Hematopoietic multipotent progenitor cell (in vitro differentiated cells): ENCODE measurements at regions not wholly inside any gene's neighbourhood (a gene's known extent, or its start where the extent isn't known, plus 50 kb on each side); places are given as distances from the start of the nearest gene placed in this dataset.

Experiments used
- DNase-seq, 3 donors: peaks; one replicate each; pipeline ENCODE4 v3.0.0-alpha.2; 2011 to 2015; ENCODE audit warnings: low read depth in 2 of 3, low spot score in 2 of 3

DNA sequence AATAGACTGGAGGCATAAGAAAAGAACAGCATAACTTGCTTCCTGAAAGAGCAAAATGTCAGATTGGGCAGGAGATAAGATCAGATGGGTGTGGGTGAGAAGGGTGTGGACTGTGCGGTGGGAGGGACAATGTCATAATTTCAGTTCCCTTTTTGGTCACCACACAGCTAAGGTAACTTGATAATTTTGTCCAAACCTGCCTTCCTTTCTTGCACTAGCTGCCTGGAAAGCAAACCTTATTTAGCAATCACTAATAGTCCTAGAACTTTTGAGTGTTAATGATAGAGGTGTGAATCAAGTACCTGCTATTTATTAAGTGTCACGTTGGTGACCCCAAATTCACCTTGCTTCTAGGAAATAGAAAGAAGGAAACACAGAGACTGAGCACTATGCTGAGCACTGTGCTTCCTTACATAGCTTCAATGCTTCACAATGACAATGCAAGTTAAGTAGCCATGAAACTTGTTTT is 72.4 kb upstream of the SP4 start:
- DNase-seq: peak; percentile 5 to 92 (median 79)

DNA sequence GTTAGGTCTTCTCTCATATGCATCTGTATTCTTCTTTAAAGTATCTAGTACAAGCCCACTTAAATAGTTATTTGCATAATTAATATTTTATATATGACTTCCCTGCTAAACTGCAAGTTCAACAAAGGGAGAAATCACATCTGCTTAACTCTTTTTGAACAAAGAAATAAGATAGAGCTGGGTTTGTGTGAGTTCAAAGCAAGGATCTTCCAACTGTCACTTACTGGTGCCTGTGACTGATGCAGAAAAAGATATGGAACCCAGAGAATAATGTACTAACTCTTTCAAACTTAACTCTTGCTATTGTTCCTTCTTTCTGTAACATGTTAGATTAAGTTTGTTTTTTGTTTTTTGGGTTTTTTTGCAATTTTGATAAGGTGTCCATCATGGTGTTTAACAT is 71.3 kb upstream of the SP4 start:
- no peak for DNase-seq

DNA sequence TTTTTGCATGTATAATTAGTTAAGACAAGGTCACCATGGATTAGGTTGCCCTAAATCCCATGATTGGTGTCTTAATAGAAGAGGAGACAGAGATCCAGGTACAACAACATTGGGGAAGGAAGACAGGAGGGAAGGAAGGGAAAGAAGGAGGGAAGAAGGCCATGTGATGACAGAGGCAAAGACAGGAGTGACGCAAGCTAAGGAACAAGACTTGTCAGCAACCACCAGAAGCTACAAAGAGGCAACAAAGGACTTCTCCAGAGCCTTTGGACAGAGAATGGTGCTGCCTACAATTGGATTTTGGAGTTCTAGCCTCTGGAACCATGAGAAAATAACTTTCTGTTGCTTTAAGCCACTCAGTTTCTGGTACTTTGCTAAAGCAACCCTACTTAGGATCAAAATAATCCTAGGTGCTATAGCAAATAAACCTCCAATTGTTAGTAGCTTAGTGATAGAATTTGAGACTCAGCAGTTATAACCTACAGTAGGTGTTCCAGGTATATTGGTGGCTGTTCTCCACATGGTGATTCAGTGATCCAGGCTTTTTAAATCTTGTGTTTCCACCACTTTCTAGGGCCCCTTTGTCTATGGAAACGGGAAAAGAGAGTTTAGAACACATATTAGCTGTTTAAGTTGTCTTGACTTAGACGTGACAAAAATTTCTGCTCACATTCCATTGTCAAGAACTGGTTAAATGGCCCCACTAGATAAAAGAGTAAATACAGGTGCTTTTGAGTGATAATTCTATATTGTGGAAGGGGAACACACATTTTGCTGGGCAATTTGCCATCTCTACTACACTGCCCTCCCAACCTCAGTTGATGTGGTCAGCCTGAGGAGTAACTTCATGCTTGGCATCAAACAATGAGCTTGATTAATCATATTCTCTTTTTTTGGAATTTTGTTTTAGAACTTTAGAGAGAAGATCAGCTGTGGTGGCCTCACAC is 70.5 kb upstream of the SP4 start:
- peak in 1 of 3 donors; percentile 38 for DNase-seq

DNA sequence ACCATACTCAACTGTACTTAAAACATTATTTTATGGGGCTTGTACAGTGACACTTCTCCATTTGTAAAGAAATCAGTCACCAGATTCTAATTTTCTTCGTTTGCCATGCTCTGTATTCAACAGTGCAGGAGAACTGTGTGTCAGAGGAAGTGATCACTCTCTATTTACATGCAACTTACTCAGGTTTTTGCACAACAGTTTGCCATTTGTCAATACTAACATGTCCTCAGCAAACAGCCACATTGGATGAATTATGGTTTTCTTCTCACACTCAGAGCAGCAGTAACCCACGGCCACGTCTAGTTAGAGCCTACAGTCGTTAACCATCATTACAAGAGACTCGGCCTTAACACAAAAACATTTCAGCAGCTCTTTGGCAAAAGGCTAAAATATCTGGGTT is 69.2 kb upstream of the SP4 start:
- no peak for DNase-seq

GRCh38 chr7:21359163-21359562 is 68.7 kb upstream of the SP4 start:
- DNase-seq: no peak

GRCh38 chr7:21361413-21362125 is 66.3 kb upstream of the SP4 start:
- no peak for DNase-seq

GRCh38 chr7:21364801-21365271 is 63.0 kb upstream of the SP4 start:
- DNase-seq: no peak

GRCh38 chr7:21365866-21366624 is 61.8 kb upstream of the SP4 start:
- DNase-seq: peak in 1 of 3 donors; percentile 24

DNA sequence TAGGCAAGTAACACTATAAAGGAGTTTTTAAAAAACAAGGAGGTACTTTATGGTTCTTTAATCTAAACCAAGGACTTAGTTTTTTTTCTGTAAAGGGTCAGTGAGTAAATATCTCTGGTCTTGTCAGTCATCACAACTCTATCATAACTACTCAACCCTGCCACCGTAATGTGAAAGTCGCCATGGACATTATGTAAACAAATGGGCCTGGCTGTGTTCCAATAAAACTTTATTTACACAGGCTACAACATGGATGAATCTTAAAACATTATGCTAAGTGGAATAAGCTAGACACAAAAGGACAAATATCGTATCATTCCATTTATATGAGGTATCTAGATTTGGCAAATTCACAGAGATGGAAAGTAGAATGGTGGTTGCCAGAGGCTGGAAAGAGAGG is 60.8 kb upstream of the SP4 start:
- no peak for DNase-seq

- no peak for DNase-seq
Observed at GRCh38 chr7:21367537-21367936, 60.3 kb upstream of the SP4 start.

DNA sequence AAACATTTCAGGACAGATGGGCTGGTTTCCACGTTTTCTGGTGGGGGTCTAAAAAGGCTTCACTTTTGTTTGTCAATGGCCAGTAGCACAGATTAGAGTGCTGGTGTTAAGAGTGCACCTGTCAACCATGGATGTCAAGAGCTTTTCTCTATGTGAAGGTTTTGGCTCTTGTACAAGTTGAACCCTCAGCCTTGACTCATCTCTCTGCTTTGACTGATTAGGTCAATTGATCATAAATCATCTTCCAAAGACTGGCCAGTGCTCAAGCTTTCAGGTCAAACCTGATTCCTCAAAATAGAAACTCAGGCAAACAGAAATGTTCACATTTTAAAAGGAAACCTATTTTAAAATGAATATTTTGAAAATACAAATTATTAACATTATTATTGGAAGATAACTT is 59.6 kb upstream of the SP4 start:
- DNase-seq: no peak

- no peak for DNase-seq
Observed at GRCh38 chr7:21370283-21370982, 57.5 kb upstream of the SP4 start.

GRCh38 chr7:21371360-21371759 is 56.5 kb upstream of the SP4 start:
- DNase-seq: no peak

DNA sequence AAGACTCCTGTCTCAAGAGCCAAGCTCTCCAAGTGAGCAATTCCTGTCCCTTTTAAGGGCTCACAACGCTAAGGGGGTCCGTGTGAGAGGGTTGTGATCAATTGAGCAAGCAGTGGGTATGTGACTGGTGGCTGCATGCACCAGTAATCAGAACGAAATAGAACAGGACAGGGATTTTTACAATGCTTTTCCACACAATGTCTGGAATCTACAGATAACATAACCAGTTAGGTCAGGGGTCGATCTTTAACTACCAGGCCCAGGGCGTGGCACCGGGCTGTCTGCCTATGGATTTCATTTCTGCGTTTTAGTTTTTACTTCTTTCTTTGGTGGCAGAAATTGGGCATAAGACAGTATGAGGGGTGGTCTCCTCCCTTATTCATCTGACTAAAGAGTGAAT is 54.9 kb upstream of the SP4 start:
- no peak for DNase-seq

GRCh38 chr7:21374134-21374533 is 53.7 kb upstream of the SP4 start:
- DNase-seq: no peak

DNA sequence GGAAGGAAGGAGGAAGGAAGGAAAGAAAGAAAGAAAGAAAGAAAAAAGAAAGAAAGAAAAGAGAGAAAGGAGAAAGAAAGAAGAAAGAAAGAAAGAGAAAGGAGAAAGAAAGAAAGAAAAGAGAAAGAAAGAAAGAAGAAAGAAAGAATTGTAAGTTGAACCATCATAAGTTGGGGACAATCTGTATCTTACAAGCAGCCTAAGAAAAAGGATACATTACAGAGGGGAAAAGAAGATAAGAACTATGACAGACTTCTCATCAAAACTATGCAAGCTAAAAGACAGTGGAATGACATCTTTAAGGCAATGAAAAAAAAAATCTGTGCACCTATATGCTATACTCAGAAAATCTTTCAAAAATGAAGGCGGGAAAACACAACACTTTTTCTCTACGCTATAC is 50.3 kb upstream of the SP4 start:
- peak in 1 of 3 donors; percentile 4 for DNase-seq
